OCI-LY1 (cell line): ENCODE measurements at regions not wholly inside any gene's neighbourhood (a gene's known extent, or its start where the extent isn't known, plus 50 kb on each side); places are given as distances from the start of the nearest gene placed in this dataset.

Experiments used
- H2AFZ ChIP-seq: fragments of 200-600 bp; sonication (generic), shearing (Covaris generic); 2 replicates; pipeline ENCODE4 v1.6.0; 2014; ENCODE audit warnings: antibody characterized with exemption, mild to moderate bottlenecking, low read length
- H3F3A ChIP-seq: fragments of 200-600 bp; sonication (generic), shearing (Covaris generic); 2 replicates; pipeline ENCODE4 v1.6.0; 2014; ENCODE audit warnings: mild to moderate bottlenecking, antibody characterized with exemption, low read length, moderate library complexity; ENCODE audit not compliant: insufficient read depth
- H3K27ac ChIP-seq: fragments of 200-600 bp; sonication (generic); 2 replicates; pipeline ENCODE4 v1.5.1; 2014; ENCODE audit warnings: low read length, mixed run types, mild to moderate bottlenecking, low read depth; ENCODE audit not compliant: poor library complexity, severe bottlenecking
- H3K27me3 ChIP-seq: fragments of 200-600 bp; sonication (generic); 2 replicates; pipeline ENCODE4 v1.6.0; 2014; ENCODE audit warnings: antibody characterized with exemption, mild to moderate bottlenecking, low read length, moderate library complexity; ENCODE audit not compliant: insufficient read depth
- H3K36me3 ChIP-seq: fragments of 200-600 bp; sonication (generic); 2 replicates; pipeline ENCODE4 v1.6.1; 2014; ENCODE audit warnings: mild to moderate bottlenecking, antibody characterized with exemption, low read length, moderate library complexity, mixed read lengths; ENCODE audit not compliant: insufficient read depth
- H3K4me1 ChIP-seq: fragments of 200-600 bp; sonication (generic); 2 replicates; pipeline ENCODE4 v1.5.1; 2014; ENCODE audit warnings: mild to moderate bottlenecking, low read length, moderate library complexity; ENCODE audit not compliant: insufficient read depth, severe bottlenecking
- H3K4me2 ChIP-seq: fragments of 200-600 bp; sonication (generic), shearing (Covaris generic); 2 replicates; pipeline ENCODE4 v1.6.1; 2014; ENCODE audit warnings: low read length
- H3K4me3 ChIP-seq: fragments of 200-600 bp; sonication (generic); 2 replicates; pipeline ENCODE4 v1.5.1; 2014; ENCODE audit warnings: low read length, low read depth, mild to moderate bottlenecking, mixed read lengths; ENCODE audit not compliant: poor library complexity, severe bottlenecking
- H3K79me2 ChIP-seq: fragments of 200-600 bp; shearing (Covaris generic); 2 replicates; pipeline ENCODE4 v1.6.1; 2016; ENCODE audit warnings: mixed run types, low read length, mixed read lengths; ENCODE audit not compliant: insufficient read depth
- H3K9ac ChIP-seq: fragments of 200-600 bp; sonication (generic), shearing (Covaris generic); 2 replicates; pipeline ENCODE4 v1.6.1; 2014; ENCODE audit warnings: mild to moderate bottlenecking, low read length, mixed read lengths
- H3K9me2 ChIP-seq: fragments of 200-600 bp; sonication (generic), shearing (Covaris generic); 2 replicates; pipeline ENCODE4 v1.6.1; 2014; ENCODE audit warnings: low read depth, mild to moderate bottlenecking, low read length, mixed read lengths
- H3K9me3 ChIP-seq: fragments of 200-600 bp; shearing (Covaris generic); 2 replicates; pipeline ENCODE4 v1.6.1; 2014; ENCODE audit warnings: low read length, mixed read lengths
- H4K20me1 ChIP-seq: fragments of 200-600 bp; sonication (generic), shearing (Covaris generic); 2 replicates; pipeline ENCODE4 v1.6.0; 2016; ENCODE audit warnings: mild to moderate bottlenecking, low read length; ENCODE audit not compliant: insufficient read depth
- EZH2 ChIP-seq: fragments of 200-600 bp; sonication (generic), shearing (Covaris generic); IDR thresholded peaks from 2 replicates; pipeline ENCODE4 v1.8.0; 2017; ENCODE audit warnings: borderline replicate concordance, mixed run types, mild to moderate bottlenecking, antibody characterized with exemption, low read length, moderate library complexity, mixed read lengths
- TF ChIP-seq, protein P1 (sequence below): fragments of 200-600 bp; sonication (generic), shearing (Covaris generic); IDR thresholded peaks from 2 replicates; pipeline ENCODE4 v1.5.1; 2017; ENCODE audit warnings: mild to moderate bottlenecking, antibody characterized with exemption, low read length, moderate library complexity, mixed read lengths

DNA sequence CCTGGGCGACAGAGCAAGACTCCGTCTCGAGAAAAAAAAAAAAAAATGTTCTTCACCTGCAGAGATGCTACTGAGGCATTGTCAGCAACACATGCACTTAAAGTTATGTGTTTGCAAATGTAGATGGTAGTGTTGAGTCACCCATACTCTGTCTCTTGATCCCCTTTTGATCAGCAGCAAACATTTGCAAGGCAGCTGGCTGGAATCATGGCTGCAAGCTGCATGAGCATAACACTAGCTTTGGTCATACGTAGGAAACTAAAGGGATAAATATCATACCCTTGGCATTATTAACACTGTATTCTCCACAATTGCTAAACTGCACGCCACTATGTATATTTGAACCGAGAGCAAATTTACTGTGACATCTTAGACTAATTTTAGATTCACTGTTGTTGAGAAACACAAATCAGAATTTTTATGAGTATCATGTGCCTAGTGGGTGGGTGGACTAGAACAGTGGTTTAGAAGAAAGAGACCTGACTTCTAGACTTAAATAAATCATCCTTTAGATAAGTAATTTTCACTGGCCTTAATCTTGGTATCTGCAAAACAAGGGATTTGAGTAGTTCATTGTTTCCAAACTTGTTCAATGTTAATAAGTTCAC lies 229.3 kb upstream of the MEOX2 start:
- Histone ChIP-seq H3K27me3 (no peaks in the 10 kb centered on the region), H3K79me2 (no peaks in the 10 kb centered on the region), H2AFZ (no peak overlapping the region), H3K9me3 (no peaks in the 10 kb centered on the region), H3K36me3 (no peaks in the 10 kb centered on the region), H3K4me3 (no peak overlapping the region), H3K4me1 (no peaks in the 10 kb centered on the region), H3K9ac (no peak overlapping the region), H3K9me2 (no peaks in the 10 kb centered on the region), H3K4me2 (no peak overlapping the region), H4K20me1 (no peaks in the 10 kb centered on the region), H3F3A (no peaks in the 10 kb centered on the region), H3K27ac (no peak overlapping the region)
- TF ChIP-seq EZH2: no peak
- TF ChIP-seq, protein P1, sequence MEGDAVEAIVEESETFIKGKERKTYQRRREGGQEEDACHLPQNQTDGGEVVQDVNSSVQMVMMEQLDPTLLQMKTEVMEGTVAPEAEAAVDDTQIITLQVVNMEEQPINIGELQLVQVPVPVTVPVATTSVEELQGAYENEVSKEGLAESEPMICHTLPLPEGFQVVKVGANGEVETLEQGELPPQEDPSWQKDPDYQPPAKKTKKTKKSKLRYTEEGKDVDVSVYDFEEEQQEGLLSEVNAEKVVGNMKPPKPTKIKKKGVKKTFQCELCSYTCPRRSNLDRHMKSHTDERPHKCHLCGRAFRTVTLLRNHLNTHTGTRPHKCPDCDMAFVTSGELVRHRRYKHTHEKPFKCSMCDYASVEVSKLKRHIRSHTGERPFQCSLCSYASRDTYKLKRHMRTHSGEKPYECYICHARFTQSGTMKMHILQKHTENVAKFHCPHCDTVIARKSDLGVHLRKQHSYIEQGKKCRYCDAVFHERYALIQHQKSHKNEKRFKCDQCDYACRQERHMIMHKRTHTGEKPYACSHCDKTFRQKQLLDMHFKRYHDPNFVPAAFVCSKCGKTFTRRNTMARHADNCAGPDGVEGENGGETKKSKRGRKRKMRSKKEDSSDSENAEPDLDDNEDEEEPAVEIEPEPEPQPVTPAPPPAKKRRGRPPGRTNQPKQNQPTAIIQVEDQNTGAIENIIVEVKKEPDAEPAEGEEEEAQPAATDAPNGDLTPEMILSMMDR: no peak

GRCh38 chr7:15914611-15915010 lies 228.1 kb upstream of the MEOX2 start:
- Histone ChIP-seq H3K36me3 (no peaks in the 10 kb centered on the region), H3K9ac (no peak overlapping the region), H3K79me2 (no peaks in the 10 kb centered on the region), H2AFZ (no peak overlapping the region), H3K27ac (no peak overlapping the region), H3K27me3 (no peaks in the 10 kb centered on the region), H3K4me2 (no peak overlapping the region), H4K20me1 (no peaks in the 10 kb centered on the region), H3K4me3 (no peak overlapping the region), H3F3A (no peaks in the 10 kb centered on the region), H3K4me1 (no peaks in the 10 kb centered on the region), H3K9me2 (no peaks in the 10 kb centered on the region), H3K9me3 (no peaks in the 10 kb centered on the region)
- TF ChIP-seq, protein P1: no peak
- no peak for TF ChIP-seq EZH2

DNA sequence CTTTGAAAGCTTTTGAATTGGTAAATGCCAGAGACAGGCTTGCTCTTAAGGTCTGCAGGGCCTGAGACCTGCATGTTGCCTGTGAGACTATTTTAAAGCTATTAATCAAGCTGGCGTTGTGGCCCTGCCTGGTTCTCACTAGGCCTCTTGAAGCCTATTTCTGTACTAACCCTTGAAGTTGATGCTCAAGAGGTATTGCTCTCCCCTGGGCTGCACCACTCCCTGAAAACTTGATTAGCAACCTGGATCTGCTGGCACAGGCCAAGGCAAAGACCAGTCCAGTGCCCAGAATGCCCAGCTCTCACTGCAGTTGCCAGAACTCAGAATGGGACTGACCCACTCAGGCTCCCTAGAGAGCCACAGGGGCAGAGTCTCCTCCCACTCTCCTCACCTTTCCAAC lies 220.0 kb upstream of the MEOX2 start:
- Histone ChIP-seq H3F3A (no peaks in the 10 kb centered on the region), H3K27ac (no peak overlapping the region), H4K20me1 (no peaks in the 10 kb centered on the region), H3K9me3 (no peaks in the 10 kb centered on the region), H2AFZ (no peak overlapping the region), H3K36me3 (no peaks in the 10 kb centered on the region), H3K9ac (no peak overlapping the region), H3K27me3 (no peaks in the 10 kb centered on the region), H3K4me2 (no peak overlapping the region), H3K4me3 (no peak overlapping the region), H3K79me2 (no peaks in the 10 kb centered on the region), H3K9me2 (no peaks in the 10 kb centered on the region), H3K4me1 (no peaks in the 10 kb centered on the region)
- no peak for TF ChIP-seq EZH2
